SK-MEL-5 (cell line): ENCODE measurements at regions not wholly inside any gene's neighbourhood (a gene's known extent, or its start where the extent isn't known, plus 50 kb on each side); places are given as distances from the start of the nearest gene placed in this dataset.
"Not testable (repeated sequence)": the region's sequence is repeated elsewhere in the genome, so short reads cannot be mapped to it uniquely, and the experiment has no call there.

Experiments
- DNase-seq: peaks from one replicate; pipeline ENCODE4 v3.0.0-alpha.2; 2016; ENCODE audit warnings: low read depth, low spot score
- in situ Hi-C: cut with HindIII; loops from 2 replicates; pipeline ENCODE4 v1.10.0; 2016; ENCODE audit warnings: low sequenced_read_pairs, high pct_unique_total_duplicates, low pct_unique_long_range_greater_than_20kb

DNA sequence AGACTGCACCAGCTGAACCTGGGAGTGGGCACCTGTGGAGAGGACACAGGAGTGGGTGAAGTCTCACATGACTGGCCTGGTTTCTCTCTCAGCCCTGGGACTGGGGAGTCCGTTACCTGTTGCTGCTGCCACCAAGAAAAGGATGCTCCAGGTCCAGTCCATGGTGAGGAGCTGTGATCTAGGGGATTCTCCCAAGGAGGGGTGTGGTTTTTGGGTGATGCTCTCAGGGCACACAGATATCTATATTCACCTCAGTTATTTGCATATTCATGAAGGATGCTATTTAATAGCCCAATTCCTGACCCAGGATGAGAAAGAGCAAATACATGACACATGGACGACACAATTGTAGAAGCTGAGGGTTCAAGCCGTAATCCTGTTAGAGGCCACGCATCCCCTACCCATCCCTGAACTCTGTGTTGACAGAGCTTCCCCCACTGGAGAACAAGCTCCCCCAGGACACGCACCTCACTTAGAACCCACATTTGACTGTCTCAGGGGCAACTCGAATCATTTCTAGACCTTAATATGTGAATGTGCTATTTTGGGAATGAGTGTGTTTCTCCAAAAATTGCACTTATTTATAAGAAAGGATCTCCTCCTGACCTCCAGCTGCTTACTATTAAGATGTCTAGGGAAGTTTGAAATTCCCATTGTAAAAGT, 658.9 kb downstream of the TMEM121 start:
- DNase-seq, in situ Hi-C loops: not testable (repeated sequence)

- DNase-seq = peak; percentile 2
- in situ Hi-C loops = no loop called here
Measured at GRCh38 chr14:106185837-106186233, 659.5 kb downstream of the TMEM121 start.

- DNase-seq = no peak
- in situ Hi-C loops = no loop called here
Measured at GRCh38 chr14:106187216-106187615, 660.8 kb downstream of the TMEM121 start.

- in situ Hi-C loops, DNase-seq: not testable (repeated sequence)
Measured at GRCh38 chr14:106192701-106193100, 666.3 kb downstream of the TMEM121 start.

GRCh38 chr14:106196459-106196858, 670.1 kb downstream of the TMEM121 start:
- peak; percentile 44 for DNase-seq
- in situ Hi-C loops = not testable (repeated sequence)

DNA sequence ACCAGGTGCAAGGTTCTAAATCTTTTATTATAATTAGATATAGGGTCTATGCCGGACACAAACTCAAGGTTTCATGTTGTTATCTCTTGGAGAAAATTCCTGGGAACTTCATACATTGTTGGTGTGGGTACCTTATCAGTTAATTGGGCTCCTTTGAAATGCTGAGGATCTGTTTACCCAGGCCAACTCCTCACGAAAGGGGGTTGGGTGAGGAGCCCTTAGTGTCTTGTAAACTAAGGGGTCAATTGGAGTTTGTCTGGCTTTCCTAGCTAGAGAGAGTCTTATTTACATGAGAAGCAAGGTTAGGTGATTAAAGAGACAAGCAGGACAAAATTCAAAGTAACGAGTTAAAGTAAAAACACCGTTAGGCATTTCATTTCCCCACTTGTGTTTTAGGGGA, 670.9 kb downstream of the TMEM121 start:
- DNase-seq, in situ Hi-C loops: not testable (repeated sequence)

- no peak for DNase-seq
- in situ Hi-C loops = no loop called here
Measured at GRCh38 chr14:106199097-106199496, 672.7 kb downstream of the TMEM121 start.

DNA sequence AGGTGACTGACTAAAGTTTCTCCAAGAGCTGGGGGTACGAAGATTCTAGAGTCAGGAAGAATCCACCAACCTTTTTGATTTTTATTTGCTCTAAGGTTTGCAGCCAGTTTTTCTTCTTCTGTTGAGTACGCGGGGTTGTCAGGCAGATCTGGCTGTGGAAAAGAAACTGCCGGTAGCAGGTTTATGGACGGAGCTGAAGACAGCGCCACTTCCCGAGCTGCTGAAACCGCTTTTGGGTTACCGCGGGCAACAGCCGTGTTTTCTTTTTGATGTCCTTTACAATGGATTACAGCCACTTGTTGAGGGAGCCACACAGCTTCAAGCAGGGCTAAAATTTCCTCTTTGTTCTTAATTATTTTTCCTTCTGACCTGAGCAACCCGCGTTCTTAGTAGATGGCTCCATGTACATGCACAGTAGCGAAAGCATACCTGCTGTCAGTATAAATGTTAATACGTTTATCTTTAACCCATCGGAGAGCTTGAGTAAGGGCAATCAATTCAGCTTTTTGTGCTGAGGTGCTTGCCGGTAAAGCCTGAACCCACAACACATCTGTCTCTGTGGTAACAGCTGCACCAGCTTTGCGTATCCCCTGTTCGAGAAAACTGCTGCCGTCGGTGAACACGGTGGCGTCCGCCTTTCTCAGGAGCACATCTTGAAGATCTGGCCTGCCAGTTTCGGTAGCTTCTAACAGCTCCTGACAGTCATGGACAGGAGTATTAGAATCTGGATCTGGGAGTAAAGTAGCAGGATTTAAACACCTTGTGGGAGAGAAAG, 674.3 kb downstream of the TMEM121 start:
- DNase-seq = no peak
- in situ Hi-C loops = no loop called here

DNA sequence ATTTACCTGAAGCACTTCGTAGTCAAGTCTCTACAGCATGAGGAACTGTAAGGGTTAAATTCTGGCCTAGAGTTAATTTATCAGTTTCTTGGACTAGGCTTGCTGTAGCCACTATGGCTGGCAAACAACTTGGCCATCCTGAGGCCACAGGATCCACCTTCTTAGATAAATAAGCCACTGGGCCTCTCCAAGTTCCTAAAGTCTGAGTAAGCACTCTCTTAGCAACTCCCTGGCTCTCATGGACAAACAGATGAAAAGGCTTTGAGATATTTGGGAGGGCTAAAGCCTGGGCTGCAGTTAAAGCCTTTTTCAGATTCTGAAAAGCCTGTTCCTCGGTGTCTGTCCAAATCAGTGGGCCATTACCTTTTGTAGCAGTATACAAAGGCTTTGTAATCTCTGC, 675.0 kb downstream of the TMEM121 start:
- in situ Hi-C loops = no loop called here

DNA sequence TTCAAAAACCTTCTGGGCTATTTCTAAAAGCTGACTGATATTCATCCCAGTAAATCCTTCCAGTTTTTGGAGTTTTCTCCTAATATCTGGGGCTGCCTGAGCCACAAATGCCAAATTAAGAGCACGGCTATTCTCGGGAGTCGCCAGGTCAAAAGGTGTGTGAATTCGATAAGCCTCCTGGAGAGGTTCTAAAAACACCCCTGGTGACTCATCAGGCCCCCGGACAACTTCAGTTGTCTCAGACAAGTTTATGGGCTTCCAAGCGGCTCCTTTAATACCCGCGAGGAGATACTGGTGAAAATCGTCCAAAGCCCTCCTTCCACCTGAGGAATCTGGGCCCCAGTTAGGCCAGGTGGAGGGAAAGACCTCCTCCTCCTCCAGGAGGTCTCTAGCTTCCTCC, 677.1 kb downstream of the TMEM121 start:
- DNase-seq = no peak
- in situ Hi-C loops = no loop called here

More for the DNA sequence above, 675.0 kb downstream of the TMEM121 start:
- DNase-seq = no peak

DNA sequence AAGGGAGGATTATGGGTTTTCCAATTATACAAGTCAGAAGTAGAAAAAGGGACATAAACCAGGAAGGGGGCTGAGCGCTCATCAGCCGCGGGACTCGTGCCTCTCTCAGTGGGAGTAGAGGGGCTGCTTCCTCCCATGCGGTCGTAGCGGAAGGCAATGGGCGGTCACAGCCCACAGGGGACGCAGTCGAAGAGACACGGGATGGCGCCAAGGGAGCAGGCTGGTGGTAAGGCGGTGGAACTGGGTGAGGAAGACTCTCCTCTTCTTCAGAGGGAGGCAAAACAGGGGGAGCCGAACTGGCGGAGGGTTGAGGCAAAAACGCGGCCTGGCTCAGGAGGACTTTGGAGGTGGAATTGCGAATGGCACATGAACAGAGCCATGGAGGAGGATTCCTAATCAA, 677.7 kb downstream of the TMEM121 start:
- no peak for DNase-seq
- in situ Hi-C loops = no loop called here

DNA sequence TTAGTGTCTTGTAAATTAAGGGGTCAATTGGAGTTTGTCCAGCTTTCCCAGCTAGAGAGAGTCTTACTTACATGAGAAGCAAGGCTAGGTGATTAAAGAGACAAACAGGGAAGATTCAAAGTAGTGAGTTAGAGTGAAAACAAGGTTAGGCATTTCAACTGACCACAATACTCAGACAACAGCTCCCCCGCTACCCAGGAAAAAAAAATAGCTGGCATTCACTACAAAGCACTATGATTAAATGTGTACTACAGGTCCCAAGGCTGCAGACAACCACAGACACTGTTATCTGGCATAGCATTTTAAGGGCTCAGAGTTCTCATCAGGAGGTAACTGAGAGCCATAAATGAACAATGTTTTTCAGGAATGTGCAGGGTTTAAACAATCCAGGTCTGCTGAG, 680.9 kb downstream of the TMEM121 start:
- in situ Hi-C loops = no loop called here
- no peak for DNase-seq

GRCh38 chr14:106208794-106209193, 682.4 kb downstream of the TMEM121 start:
- in situ Hi-C loops = no loop called here
- DNase-seq = no peak

- DNase-seq = no peak
- in situ Hi-C loops = no loop called here
Measured at GRCh38 chr14:106209755-106210154, 683.4 kb downstream of the TMEM121 start.

DNA sequence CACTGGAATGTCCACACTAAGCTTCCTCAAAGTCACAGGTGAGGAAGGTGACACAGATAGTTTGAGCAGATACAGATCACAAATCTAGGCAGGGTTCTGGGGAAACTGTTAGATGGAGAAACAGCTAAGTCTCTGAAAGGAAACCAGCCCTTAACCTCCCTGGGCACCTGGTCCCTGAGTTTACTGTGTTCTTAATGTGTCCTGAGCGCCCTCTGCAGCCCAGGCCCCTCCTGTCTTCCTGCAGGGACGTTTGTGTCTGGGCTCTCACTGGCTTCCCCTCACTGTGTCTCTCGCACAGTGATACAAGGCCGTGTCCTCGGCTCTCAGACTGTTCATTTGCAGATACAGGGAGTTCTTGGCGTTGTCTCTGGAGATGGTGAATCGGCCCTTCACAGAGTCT, 684.3 kb downstream of the TMEM121 start:
- in situ Hi-C loops = no loop called here
- DNase-seq = peak; percentile 18

- in situ Hi-C loops = no loop called here
- no peak for DNase-seq
Measured at GRCh38 chr14:106211334-106211900, 685.0 kb downstream of the TMEM121 start.

- in situ Hi-C loops = no loop called here
- DNase-seq = no peak
Measured at GRCh38 chr14:106215229-106215628, 688.8 kb downstream of the TMEM121 start.

- in situ Hi-C loops = no loop called here
- no peak for DNase-seq
Measured at GRCh38 chr14:106216679-106217078, 690.3 kb downstream of the TMEM121 start.

DNA sequence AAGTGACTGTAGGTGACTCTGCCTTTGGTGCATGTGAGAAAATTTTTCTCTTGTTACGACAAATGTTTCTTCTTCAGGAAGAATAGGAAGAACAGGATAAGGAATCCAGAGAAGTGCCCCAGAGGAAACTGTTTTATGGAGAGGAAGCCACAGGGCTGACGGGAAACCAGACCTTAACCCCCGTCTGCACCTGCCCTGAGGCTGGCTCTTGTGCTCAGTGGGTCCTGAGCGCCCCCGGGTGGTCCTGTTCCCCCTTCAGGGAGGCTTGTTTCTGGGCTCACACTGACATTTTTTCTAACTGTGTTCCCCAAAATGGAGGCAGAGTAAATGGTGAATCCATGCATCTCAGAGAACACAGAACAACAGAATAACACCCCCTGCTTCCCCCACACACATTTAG, 691.8 kb downstream of the TMEM121 start:
- in situ Hi-C loops = no loop called here
- no peak for DNase-seq
